Psoas muscle (tissue), 7 donors: ENCODE measurements at regions not wholly inside any gene's neighbourhood (a gene's known extent, or its start where the extent isn't known, plus 50 kb on each side); places are given as distances from the start of the nearest gene placed in this dataset.

Experiments used
- ATAC-seq, 4 donors: fragments of 200-7000 bp; cut with Tn5 transposase; one replicate each; pipeline ENCODE4 v1.9.1; 2020; ENCODE audit warnings: moderate library complexity in 3 of 4, mild to moderate bottlenecking in 2 of 4
- DNase-seq, 2 donors: peaks; one replicate each; pipeline ENCODE4 v3.0.0-alpha.2; 2020
- H3K27ac ChIP-seq: fragments of 200-600 bp; one replicate; pipeline ENCODE4 v1.8.0; 2022
- H3K27me3 ChIP-seq, 3 donors: fragments of 200-600 bp in 1 of 3; one replicate each; pipeline versions ENCODE4 v1.6.1 to v1.8.0; 2013 to 2022; ENCODE audit warnings: low read length in 2 of 3, mild to moderate bottlenecking in 2 of 3, moderate library complexity in 1 of 3; ENCODE audit not compliant: insufficient read depth in 3 of 3
- H3K36me3 ChIP-seq, 2 donors: fragments of 200-600 bp in 1 of 2; one replicate each; pipeline versions ENCODE4 v1.6.1 to v1.8.0; 2013 to 2022; ENCODE audit warnings: low read depth in 1 of 2, mild to moderate bottlenecking in 1 of 2, moderate library complexity in 1 of 2; ENCODE audit not compliant: insufficient read depth in 1 of 2
- H3K4me1 ChIP-seq: fragments of 200-600 bp; one replicate; pipeline ENCODE4 v1.8.0; 2022
- H3K4me3 ChIP-seq: fragments of 200-600 bp; one replicate; pipeline ENCODE4 v1.8.0; 2022; ENCODE audit warnings: mild to moderate bottlenecking
- H3K9me3 ChIP-seq: fragments of 200-600 bp; one replicate; pipeline ENCODE4 v1.8.0; 2022
- WGBS, 3 donors: extraction: QIAGEN DNeasy Blood & Tissue Kit; methylation state at CpG; one replicate each; pipeline versions ENCODE4 v1.1.6 to v1.1.7; 2013; 5-methylcytosine and 5-hydroxymethylcytosine counted together
- intact Hi-C, 2 donors: fragments of 100-400 bp; cut with DNase I; formaldehyde crosslinking; loops; one replicate each; pipeline versions ENCODE4 v1.11.0 to v1.14.2; 2022
- TF ChIP-seq, protein P1 (sequence below): fragments of 200-600 bp; IDR thresholded peaks from one replicate; pipeline ENCODE4 v1.8.0; 2022; ENCODE audit warnings: antibody characterized with exemption
- donor health status: healthy with polysubstance abuse.
- donor health status: DM: no; HTN: no; CAD: no; lungs with moderate emphysema.
- donor health status: Bipolar disorder and iron deficiency.
- donor health status: healthy.
- donor health status: DM: yes; HTN: yes; CAD: no.
- donor health status: DM: no; HTN: no; CAD: no.
- donor health status: DM: yes; HTN: yes; CAD: no.

DNA sequence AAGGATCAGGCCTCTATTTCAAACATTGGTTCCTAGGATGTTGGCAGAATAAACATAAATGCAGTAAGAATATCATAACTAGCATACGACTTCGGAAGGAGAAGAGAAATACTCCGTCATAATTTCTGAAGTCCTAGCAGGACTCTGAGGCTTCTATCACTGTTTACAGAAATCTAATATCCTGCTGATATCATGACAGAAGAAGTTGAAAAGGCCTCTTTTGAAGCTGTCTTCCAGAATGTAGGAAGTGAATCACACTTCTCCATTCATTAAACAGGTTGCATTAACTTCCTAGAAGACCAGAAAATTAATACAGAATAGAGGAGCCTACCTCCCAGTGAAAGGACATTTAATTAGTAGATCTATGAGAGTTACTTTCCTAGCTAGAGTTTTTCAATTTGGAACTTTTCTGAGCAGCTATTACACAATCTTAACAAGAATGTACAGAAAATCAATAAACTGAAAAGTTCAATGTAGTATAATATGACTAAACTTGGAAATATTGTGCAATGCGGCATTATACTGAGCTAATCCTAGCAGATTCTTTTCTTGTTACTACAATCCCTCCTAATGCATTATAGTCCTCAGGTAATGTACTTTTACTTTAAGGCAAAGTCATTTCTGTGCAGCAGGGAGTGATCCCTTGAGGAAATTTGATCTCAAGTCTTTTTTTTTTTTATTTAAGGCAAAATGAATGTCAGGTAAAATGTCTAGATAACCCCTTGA is 622.6 kb upstream of the CELF2 start:
- no peak for DNase-seq
- H3K36me3 ChIP-seq: no peaks in the 10 kb centered on the region
- H3K27ac ChIP-seq: no peak overlapping the region
- no peaks in the 10 kb centered on the region for H3K27me3 ChIP-seq
- intact Hi-C loops: no loop called here
- H3K9me3 ChIP-seq: no peaks in the 10 kb centered on the region
- TF ChIP-seq, protein P1, sequence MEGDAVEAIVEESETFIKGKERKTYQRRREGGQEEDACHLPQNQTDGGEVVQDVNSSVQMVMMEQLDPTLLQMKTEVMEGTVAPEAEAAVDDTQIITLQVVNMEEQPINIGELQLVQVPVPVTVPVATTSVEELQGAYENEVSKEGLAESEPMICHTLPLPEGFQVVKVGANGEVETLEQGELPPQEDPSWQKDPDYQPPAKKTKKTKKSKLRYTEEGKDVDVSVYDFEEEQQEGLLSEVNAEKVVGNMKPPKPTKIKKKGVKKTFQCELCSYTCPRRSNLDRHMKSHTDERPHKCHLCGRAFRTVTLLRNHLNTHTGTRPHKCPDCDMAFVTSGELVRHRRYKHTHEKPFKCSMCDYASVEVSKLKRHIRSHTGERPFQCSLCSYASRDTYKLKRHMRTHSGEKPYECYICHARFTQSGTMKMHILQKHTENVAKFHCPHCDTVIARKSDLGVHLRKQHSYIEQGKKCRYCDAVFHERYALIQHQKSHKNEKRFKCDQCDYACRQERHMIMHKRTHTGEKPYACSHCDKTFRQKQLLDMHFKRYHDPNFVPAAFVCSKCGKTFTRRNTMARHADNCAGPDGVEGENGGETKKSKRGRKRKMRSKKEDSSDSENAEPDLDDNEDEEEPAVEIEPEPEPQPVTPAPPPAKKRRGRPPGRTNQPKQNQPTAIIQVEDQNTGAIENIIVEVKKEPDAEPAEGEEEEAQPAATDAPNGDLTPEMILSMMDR: no peak
- no peak for ATAC-seq
- H3K4me1 ChIP-seq: no peaks in the 10 kb centered on the region
- 88 to 90% (median 89%) methylated on average over 4 of the region's 4 CpGs for WGBS, 3 donors
- H3K4me3 ChIP-seq: no peak overlapping the region

GRCh38 chr10:10396601-10397000 is 621.1 kb upstream of the CELF2 start:
- no peaks in the 10 kb centered on the region for H3K9me3 ChIP-seq
- H3K27me3 ChIP-seq: no peaks in the 10 kb centered on the region
- TF ChIP-seq, protein P1: no peak
- DNase-seq (no peak), ATAC-seq (no peak)
- H3K4me3 ChIP-seq: no peak overlapping the region
- WGBS, 3 donors: 68 to 79% (median 76%) methylated on average over 3 of the region's 3 CpGs
- intact Hi-C loops: no loop called here
- no peaks in the 10 kb centered on the region for H3K4me1 ChIP-seq
- H3K27ac ChIP-seq: no peak overlapping the region
- no peaks in the 10 kb centered on the region for H3K36me3 ChIP-seq

DNA sequence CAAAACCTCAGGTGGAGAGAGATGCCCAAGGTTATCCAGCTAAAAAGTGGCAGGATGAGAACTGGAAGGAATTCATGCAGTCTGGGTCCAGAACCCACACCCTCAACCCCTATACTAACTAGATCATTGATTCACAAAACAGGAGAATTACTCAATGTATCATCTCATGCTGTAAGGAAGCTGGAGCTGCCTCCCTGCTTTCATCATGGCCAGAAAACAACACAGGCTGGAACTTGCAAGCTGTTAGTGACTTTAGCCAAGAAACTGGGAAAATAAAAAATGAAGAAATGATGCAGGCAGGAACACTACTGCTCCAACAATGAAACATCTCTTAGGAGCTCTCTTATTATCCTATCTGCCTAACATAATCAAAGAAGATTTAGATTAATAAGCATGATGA is 619.8 kb upstream of the CELF2 start:
- Histone ChIP-seq H3K4me1 (no peaks in the 10 kb centered on the region), H3K27ac (no peak overlapping the region), H3K27me3 (no peaks in the 10 kb centered on the region), H3K9me3 (no peaks in the 10 kb centered on the region), H3K4me3 (no peak overlapping the region), H3K36me3 (no peaks in the 10 kb centered on the region)
- intact Hi-C loops: no loop called here
- DNase-seq (no peak), ATAC-seq (no peak)
- TF ChIP-seq, protein P1: no peak

DNA sequence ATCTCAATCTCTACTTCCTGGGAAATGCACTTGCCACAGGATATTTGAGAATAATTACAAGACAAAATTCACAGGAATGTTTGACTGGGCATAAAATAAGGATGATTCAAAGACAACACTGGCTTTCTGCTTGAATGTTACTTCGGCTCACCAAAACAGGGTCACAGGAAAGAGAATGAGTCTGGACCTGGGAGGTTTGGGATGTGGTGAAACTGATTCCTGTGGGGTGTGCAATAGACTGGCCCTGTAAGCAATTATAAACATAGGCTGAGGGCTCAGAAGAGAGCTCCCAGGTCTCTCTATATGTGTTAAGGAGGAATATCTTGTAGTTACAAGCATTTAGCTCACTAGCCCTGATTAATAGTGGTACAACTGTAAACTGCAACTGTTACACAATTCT is 613.9 kb upstream of the CELF2 start:
- DNase-seq (no peak), ATAC-seq (no peak)
- no peaks in the 10 kb centered on the region for H3K4me1 ChIP-seq
- intact Hi-C loops: no loop called here
- H3K27ac ChIP-seq: no peak overlapping the region
- H3K36me3 ChIP-seq: no peaks in the 10 kb centered on the region
- no peak overlapping the region for H3K4me3 ChIP-seq
- no peaks in the 10 kb centered on the region for H3K27me3 ChIP-seq
- TF ChIP-seq, protein P1: no peak
- WGBS, 3 donors: 88 to 97% (median 93%) methylated on average over 1 of the region's 1 CpG
- H3K9me3 ChIP-seq: no peaks in the 10 kb centered on the region

DNA sequence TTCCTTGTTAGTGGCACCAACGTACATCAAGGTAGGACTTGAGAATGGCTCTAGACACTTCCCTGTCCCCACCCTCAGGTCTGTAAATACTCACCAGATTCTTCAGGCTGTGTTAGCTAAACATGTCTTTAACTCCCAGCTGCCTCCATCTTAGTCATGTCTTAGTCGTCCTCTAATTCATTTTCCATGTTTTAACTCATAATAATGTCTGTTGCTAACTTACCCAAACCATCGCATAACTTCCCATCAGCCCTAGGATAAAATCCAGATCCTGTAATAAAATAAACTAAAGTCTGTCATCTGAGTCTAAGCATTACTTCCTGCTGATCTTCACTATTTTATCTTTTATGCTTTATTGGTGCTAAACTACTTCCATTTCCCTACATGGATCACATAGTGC is 600.0 kb upstream of the CELF2 start:
- intact Hi-C loops: no loop called here
- Histone ChIP-seq H3K4me1 (no peaks in the 10 kb centered on the region), H3K4me3 (no peak overlapping the region), H3K27me3 (peaks cover 0 to 2% (median 0%) of the 10 kb centered on the region in 3 donors), H3K36me3 (no peaks in the 10 kb centered on the region), H3K9me3 (no peaks in the 10 kb centered on the region), H3K27ac (no peak overlapping the region)
- 79% methylated on average over 3 of the region's 3 CpGs for WGBS, 3 donors
- TF ChIP-seq, protein P1: no peak
- DNase-seq (no peak), ATAC-seq (no peak)
